NAMALWA (cell line): ENCODE measurements at regions not wholly inside any gene's neighbourhood (a gene's known extent, or its start where the extent isn't known, plus 50 kb on each side); places are given as distances from the start of the nearest gene placed in this dataset.

Source experiments
- DNase-seq: peaks from one replicate; pipeline ENCODE4 v3.0.0-alpha.2; 2015; ENCODE audit warnings: low spot score

DNA sequence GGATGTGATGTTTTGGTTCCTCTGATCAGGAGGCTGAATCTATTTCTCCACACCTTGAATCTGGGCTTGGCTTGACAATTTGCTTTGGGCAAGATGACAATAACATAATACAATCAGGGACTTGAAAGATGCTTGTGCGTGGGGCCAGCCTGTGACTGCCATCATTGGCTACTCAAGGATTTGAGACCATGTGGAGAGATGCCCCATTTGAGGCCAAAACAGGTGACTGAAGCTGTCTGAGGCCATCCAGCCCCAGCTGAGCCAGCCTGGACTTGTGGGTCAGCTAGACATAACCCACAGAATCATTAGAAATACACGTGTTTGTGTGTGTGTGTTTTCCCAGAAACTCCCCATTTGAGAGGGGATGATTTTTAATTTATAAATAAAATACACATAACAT, 421.5 kb downstream of the PTPRU start:
- no peak for DNase-seq

DNA sequence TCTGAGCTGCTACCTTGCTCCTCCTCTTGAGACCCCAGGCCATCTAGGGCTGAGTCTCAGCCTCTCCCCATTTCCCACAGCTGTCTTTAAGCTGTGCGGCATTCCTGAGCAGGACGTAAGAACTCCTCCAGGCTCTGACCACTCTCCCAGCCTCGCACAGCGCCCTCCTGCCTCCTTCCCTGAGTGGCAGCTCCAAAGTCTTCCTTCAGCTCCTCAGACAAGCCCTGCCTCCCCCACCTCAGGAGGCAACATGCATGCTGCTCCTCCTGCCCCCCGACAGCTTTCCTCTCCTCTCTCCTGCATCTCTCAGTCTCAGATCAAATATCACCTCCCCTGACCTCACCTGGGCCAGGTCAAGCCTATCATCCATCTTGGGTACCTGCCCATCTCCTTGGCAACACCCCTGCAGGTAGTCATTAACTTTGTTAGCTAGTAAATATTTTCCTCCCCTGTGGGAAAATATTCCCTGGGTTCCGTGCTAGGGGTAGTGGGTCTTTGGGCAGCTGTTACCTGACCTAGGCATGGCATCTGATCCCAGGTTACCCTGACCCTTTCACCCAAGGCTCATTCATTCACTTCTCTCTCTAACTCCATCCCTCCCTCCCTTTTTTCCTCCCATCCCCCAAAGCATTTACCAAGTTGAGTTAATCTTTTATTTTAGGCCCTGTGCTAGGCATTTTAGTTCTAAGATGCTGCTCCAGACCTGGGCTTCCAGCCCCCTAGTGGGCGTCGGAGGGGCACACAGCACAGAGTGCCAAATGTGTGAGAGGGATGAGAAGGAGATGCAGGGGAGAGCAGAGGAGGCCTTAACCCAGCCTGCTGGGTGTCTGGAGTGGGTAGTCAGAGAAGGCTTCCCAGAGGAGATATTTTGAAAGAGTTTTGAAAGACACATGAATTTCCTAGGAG, 419.9 kb downstream of the PTPRU start:
- peak; percentile 46 for DNase-seq

DNA sequence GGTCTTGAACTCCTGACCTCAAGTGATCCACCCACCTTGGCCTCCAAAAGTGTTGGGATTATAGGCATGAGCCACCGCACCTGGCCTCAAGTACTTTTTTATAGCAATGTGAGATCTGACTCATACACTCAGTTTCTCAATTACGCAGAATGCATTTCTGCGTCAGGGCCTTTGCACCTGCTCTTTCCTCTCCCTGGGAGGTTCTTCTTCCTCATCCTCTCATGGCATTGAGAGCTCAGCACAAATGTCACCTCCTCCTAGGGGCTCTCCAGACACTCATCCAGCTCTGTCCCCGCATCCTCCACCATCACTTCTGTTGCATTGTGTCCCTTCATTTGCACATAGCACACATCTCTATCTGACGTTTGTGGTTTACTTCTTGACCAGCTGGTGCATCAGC, 418.8 kb downstream of the PTPRU start:
- DNase-seq = no peak

- DNase-seq = no peak
Observed at GRCh38 chr1:29653886-29654450, 417.6 kb downstream of the PTPRU start.

GRCh38 chr1:29653034-29653810, 416.9 kb downstream of the PTPRU start:
- DNase-seq = no peak

DNA sequence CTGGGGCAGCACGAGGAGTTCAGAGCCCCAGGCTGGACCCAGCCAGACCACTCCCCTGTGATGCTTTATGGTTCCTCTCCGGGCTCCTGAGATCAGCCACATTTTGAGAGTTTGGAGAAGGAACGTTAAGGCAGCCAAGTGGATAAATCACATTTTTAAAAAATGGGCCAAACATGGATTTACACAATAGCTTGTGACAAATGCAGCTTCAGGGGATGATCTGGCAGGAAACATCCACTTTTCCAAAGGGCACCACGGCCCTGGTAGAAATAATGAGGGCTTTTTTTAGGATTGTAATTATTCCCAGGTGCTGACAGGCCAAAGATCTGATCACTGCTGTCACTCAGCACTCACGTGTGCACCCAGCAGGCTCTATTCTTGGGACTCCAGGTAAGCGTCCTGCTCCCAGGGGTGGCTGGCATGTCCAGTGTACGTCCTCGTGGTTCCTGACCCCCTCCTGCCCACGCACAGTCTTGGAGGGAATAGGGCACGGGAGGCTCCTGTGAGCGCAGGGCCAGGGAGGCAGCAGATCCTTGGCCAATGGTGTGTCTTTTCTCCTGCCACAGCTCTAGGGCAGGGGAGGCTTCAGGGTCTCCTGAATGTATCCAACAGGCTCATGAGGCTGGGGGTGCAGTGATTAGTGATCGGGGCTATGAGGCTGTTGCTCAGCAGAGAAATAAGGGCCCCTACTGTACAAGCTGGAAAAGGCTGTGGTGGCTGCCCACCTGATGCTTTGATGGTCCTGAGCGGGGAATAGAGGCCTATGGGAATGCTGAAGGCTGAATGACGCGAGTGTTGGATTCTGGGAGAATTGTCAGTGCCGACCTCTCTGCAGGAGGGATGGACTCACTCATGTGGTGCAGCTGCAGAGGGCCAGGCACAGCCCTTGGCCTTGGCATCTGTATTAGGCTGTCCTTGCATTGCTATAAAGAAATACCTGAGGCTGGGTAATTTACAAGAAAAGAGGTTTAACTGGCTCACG, 415.7 kb downstream of the PTPRU start:
- no peak for DNase-seq

GRCh38 chr1:29651246-29651645, 414.9 kb downstream of the PTPRU start:
- no peak for DNase-seq

DNA sequence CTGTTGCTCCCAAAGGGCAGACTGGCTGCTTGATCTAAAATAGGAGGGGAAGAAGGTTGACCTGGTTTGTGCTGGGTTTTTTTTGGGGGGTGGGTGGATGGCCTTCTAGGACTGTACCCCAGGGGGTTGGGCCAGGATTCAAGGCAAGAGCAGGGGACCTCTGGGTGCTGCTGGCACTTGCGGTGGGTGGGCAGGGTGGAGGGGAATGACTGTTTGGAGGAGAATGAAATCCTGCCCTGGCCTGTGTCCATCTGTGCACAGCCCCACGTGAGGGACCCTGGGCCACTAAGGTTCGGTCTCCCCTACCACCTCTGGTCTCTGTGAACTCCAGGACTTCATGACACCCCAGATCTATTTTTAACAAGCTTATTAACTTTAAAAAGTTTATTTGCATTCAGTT, 414.2 kb downstream of the PTPRU start:
- no peak for DNase-seq

- no peak for DNase-seq
Observed at GRCh38 chr1:29650041-29650400, 413.7 kb downstream of the PTPRU start.

- DNase-seq = peak; percentile 22
Observed at GRCh38 chr1:29649189-29650040, 413.1 kb downstream of the PTPRU start.

DNA sequence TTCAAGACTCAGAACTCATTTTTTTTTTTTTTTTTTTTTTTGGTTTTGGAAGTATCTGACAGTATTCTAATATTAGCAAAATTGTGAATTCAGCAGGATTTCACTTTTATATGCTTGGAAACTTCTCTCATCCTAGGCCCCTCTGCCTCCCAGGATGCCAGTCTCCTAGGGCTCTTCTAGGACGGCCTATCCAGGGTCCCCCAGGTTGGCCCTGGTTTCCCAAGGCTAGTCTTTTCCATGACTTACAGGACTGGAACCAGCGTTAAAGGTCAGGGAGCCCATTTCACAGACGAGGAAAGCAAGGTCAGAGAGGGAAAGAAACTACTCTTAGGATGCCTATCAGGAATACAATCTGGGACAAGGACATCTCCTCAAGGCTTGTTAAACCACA, 412.5 kb downstream of the PTPRU start:
- no peak for DNase-seq

DNA sequence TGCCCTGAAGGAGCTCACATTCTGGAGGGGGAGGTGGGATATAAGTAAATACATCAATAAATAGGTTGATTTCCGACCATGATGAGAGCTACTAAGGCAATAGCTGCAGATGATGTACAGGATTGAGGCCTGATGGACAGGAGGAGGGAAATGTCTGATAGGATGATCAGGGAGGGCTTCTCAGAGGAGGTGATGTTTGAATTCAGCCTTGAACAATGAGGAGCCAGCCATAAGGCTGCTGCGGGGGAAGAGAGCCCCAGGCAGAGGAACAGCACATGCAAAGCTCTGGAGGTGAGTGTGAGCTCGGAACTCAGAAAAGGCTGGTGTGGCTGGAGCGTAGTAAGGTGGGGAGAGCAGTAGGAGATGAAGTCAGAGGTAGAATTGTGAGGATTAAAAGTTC, 411.7 kb downstream of the PTPRU start:
- no peak for DNase-seq

GRCh38 chr1:29647581-29647980, 411.3 kb downstream of the PTPRU start:
- DNase-seq = no peak

GRCh38 chr1:29646161-29646775, 409.9 kb downstream of the PTPRU start:
- no peak for DNase-seq

- DNase-seq = no peak
Observed at GRCh38 chr1:29645586-29645985, 409.3 kb downstream of the PTPRU start.

DNA sequence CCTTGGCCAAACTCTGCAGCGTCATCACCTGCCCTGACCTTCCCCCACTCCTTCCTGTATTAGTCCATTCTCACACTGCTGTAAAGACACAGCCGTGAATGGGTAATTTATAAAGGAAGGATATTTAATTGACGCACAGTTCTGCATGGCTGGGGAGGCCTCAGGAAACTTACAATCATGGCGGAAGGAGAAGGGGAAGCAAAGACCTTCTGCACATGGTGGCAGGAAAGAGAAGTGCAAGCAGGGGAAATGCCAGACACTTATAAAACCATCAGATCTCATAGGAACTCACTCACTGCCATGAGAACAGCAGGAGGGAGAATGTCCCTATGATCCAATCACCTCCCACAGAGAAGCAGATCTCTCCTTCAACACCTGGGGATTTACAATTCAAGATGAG, 408.5 kb downstream of the PTPRU start:
- DNase-seq = no peak

DNA sequence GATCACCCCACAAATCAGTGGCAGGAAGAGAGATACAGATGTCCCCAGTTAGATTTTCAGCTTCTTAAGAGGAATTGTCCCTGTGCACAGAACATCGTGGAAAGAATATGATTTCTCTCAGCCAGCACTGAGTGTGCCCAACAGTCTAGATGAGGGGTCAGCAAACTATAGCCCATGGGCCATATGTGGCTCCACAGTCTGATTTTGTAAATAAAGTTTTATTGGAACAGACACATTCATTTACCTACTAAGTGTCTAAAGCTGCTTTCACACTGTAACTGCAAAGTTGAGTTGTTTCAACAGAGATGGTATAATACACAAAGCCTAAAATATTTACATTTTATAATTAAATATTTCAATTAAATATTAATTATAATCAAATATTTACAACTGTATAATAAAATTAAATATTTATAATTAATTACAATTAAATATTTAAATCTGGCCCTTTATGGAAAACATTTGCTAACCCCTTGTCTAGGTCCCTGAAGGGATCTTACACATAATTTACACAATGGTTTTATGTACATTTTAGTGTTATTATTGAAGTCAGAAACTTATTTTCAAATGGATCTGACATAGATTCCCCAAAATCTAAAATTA, 407.6 kb downstream of the PTPRU start:
- no peak for DNase-seq

GRCh38 chr1:29643281-29643680, 407.0 kb downstream of the PTPRU start:
- DNase-seq = no peak

DNA sequence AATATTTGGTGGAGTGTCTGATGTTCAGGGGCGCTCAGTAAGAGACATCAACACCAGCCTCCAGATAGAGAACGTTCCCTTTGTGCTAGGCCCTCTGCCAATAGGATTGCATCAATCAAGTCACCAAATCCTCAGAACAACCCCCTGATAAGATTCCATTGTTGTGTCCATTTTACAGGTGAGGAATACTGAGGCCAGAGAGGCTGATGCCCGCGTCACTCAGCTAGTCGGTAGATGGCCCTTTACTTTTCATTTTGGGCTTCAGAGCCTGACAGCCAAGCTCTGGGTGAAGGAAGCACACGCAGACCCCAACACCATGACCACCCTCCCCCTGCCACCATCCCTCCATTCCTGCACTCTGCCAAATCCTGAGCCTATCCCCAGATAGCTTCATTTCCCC, 406.2 kb downstream of the PTPRU start:
- no peak for DNase-seq

GRCh38 chr1:29641921-29642320, 405.6 kb downstream of the PTPRU start:
- DNase-seq = no peak
